ENCODE measurements at regions not wholly inside any gene's neighbourhood (a gene's known extent, or its start where the extent isn't known, plus 50 kb on each side); places are given as distances from the start of the nearest gene placed in this dataset.

DNA sequence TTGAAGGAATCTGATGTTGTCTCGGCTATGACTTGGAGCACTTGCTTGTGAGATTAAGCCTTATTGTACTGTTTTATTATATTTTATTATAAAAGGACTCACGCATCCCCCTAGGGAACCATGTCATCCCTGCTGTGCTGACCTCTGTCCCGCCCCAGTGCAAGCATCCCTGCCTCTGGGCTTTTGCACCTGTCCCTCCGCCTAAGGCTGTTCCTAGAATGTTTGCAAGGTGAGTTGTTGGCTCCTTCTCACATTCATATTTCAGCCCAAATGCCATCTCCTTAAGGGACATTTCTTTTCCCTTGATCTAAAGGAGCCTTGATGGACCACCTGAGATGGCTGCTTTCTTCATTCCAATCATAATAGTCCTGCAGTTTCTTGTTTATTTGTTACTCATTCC, 236.9 kb upstream of the IGFBP3 start:
- FAIRE-seq (no peak), ATAC-seq (no peak), DNase-seq (ENCODE audit: low read depth, low spot score) (no peak)
- Histone ChIP-seq H3K27me3 (replicated peaks in 1 of 2; ENCODE audit: control insufficient read depth in 2 of 2, insufficient read depth in 2 of 2, low read length in 1 of 2) (no peaks in the 10 kb centered on the region), H3K27ac (ENCODE audit: control insufficient read depth, insufficient read depth) (no peak overlapping the region), H3K4me1 (ENCODE audit: control insufficient read depth, insufficient read depth, low read length) (peaks cover 8% of the 10 kb centered on the region), H3K79me2 (ENCODE audit: control insufficient read depth, insufficient read depth, low read length) (no peaks in the 10 kb centered on the region), H3K36me3 (ENCODE audit: control insufficient read depth in 2 of 2, insufficient read depth in 2 of 2, low read length in 1 of 2) (no peaks in the 10 kb centered on the region), H3K9me3 (replicated peaks; ENCODE audit: control insufficient read depth, insufficient read depth, low read length) (no peaks in the 10 kb centered on the region; the same call in 2 of the 3 replicates), H2AFZ (ENCODE audit: control insufficient read depth, low read depth, low read length) (no peak overlapping the region), H4K20me1 (ENCODE audit: control insufficient read depth, insufficient read depth) (no peaks in the 10 kb centered on the region), H3K9ac (ENCODE audit: control insufficient read depth, insufficient read depth, low read length) (no peak overlapping the region), H3K4me3 (no peak overlapping the region), H3K4me2 (ENCODE audit: control insufficient read depth, insufficient read depth) (no peak overlapping the region)
- no TSS peak for BruUV-seq (replicated peaks)
- TF ChIP-seq, protein P1, sequence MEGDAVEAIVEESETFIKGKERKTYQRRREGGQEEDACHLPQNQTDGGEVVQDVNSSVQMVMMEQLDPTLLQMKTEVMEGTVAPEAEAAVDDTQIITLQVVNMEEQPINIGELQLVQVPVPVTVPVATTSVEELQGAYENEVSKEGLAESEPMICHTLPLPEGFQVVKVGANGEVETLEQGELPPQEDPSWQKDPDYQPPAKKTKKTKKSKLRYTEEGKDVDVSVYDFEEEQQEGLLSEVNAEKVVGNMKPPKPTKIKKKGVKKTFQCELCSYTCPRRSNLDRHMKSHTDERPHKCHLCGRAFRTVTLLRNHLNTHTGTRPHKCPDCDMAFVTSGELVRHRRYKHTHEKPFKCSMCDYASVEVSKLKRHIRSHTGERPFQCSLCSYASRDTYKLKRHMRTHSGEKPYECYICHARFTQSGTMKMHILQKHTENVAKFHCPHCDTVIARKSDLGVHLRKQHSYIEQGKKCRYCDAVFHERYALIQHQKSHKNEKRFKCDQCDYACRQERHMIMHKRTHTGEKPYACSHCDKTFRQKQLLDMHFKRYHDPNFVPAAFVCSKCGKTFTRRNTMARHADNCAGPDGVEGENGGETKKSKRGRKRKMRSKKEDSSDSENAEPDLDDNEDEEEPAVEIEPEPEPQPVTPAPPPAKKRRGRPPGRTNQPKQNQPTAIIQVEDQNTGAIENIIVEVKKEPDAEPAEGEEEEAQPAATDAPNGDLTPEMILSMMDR (IDR thresholded peaks at IDR 0.05 in 2 of 3, conservative IDR thresholded peaks at IDR 0.05 in 1 of 3; ENCODE audit: control insufficient read depth in 2 of 3, extremely low read depth in 1 of 3, insufficient read depth in 1 of 3, low read depth in 3 of 3, low read length in 3 of 3): no peak
- TF ChIP-seq NFXL1 (IDR thresholded peaks at IDR 0.05; ENCODE audit: borderline replicate concordance): no peak
- no peak for TF ChIP-seq LARP7 (IDR thresholded peaks at IDR 0.05)
- TF ChIP-seq, protein P2, sequence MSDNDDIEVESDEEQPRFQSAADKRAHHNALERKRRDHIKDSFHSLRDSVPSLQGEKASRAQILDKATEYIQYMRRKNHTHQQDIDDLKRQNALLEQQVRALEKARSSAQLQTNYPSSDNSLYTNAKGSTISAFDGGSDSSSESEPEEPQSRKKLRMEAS (IDR thresholded peaks at IDR 0.05; ENCODE audit: low read depth, low read length): no peak
- TF ChIP-seq, protein P3, sequence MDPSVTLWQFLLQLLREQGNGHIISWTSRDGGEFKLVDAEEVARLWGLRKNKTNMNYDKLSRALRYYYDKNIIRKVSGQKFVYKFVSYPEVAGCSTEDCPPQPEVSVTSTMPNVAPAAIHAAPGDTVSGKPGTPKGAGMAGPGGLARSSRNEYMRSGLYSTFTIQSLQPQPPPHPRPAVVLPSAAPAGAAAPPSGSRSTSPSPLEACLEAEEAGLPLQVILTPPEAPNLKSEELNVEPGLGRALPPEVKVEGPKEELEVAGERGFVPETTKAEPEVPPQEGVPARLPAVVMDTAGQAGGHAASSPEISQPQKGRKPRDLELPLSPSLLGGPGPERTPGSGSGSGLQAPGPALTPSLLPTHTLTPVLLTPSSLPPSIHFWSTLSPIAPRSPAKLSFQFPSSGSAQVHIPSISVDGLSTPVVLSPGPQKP (IDR thresholded peaks at IDR 0.05; ENCODE audit: low read depth, low read length): no peak
- TF ChIP-seq MEF2B (IDR thresholded peaks at IDR 0.05; ENCODE audit: partially characterized antibody, poor library complexity, severe bottlenecking): no peak
- TF ChIP-seq, protein P4, sequence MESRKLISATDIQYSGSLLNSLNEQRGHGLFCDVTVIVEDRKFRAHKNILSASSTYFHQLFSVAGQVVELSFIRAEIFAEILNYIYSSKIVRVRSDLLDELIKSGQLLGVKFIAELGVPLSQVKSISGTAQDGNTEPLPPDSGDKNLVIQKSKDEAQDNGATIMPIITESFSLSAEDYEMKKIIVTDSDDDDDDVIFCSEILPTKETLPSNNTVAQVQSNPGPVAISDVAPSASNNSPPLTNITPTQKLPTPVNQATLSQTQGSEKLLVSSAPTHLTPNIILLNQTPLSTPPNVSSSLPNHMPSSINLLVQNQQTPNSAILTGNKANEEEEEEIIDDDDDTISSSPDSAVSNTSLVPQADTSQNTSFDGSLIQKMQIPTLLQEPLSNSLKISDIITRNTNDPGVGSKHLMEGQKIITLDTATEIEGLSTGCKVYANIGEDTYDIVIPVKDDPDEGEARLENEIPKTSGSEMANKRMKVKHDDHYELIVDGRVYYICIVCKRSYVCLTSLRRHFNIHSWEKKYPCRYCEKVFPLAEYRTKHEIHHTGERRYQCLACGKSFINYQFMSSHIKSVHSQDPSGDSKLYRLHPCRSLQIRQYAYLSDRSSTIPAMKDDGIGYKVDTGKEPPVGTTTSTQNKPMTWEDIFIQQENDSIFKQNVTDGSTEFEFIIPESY (IDR thresholded peaks at IDR 0.05): no peak
- 28% methylated on average over 4 of the region's 4 CpGs for WGBS (ENCODE audit: insufficient coverage, insufficient replicate concordance, low lambda C conversion rate, missing lambda C conversion rate)
- ChIA-PET RAD21 (ENCODE audit: unreplicated experiment) (interaction anchor here (0.9 kb wide), 1 partner anchor 235 kb away, joined by 3 read pairs; no protein-coding TSS in a partner anchor), SMC1A (ENCODE audit: uncharacterized antibody, unreplicated experiment) (interaction anchor here (1.6 kb wide), 1 partner anchor 129 kb away, joined by 4 read pairs; no protein-coding TSS in a partner anchor), CTCF (no interaction called here), POLR2A (no interaction called here)
- in situ Hi-C loops (cut with MboI): no loop called here
- intact Hi-C loops (cut with micrococcal nuclease; ENCODE audit: unreplicated experiment): no loop called here
